Breast epithelium (tissue), 4 donors: ENCODE measurements at regions not wholly inside any gene's neighbourhood (a gene's known extent, or its start where the extent isn't known, plus 50 kb on each side); places are given as distances from the start of the nearest gene placed in this dataset.

Experiments
- DNase-seq, 2 donors: peaks; one replicate each; pipeline ENCODE4 v3.0.0-alpha.2; 2019; ENCODE audit warnings: low spot score in 2 of 2
- H3K27ac ChIP-seq, 2 donors: fragments of 200-600 bp; sonication (generic) in 1 of 2; one replicate each; pipeline ENCODE4 v1.5.1; 2016 to 2019; ENCODE audit warnings: mild to moderate bottlenecking in 1 of 2
- H3K27me3 ChIP-seq, 2 donors: fragments of 200-600 bp; sonication (generic) in 1 of 2; one replicate each; pipeline versions ENCODE4 v1.5.1 to v1.6.0; 2017 to 2019; ENCODE audit warnings: control low read depth in 1 of 2, mild to moderate bottlenecking in 1 of 2
- H3K36me3 ChIP-seq: fragments of 200-600 bp; one replicate; pipeline ENCODE4 v1.5.1; 2019
- H3K4me1 ChIP-seq, 2 donors: fragments of 200-600 bp; sonication (generic); one replicate each; pipeline ENCODE4 v1.5.1; 2016 to 2019; ENCODE audit warnings: control low read depth in 1 of 2
- H3K4me3 ChIP-seq, 3 donors: fragments of 200-600 bp; sonication (generic); 1 replicate in 2 of 3; 2 replicates in 1 of 3; pipeline ENCODE4 v1.5.1; 2016 to 2019; ENCODE audit warnings: mild to moderate bottlenecking in 3 of 3, moderate library complexity in 2 of 3
- H3K9me3 ChIP-seq, 2 donors: fragments of 200-600 bp; sonication (generic) in 1 of 2; one replicate each; pipeline ENCODE4 v1.5.1; 2016 to 2019; ENCODE audit warnings: control low read depth in 1 of 2
- POLR2A ChIP-seq: fragments of 450-650 bp; IDR thresholded peaks from one replicate; pipeline ENCODE4 v1.6.1; 2016; ENCODE audit warnings: antibody characterized with exemption, mild to moderate bottlenecking, moderate library complexity
- POLR2AphosphoS5 ChIP-seq, 3 donors: sonication (generic); formaldehyde crosslinking; IDR thresholded peaks; one replicate each; pipeline ENCODE4 v1.6.1; 2017; ENCODE audit warnings: antibody characterized with exemption in 3 of 3
- intact Hi-C: fragments of 100-400 bp; cut with DNase I; formaldehyde crosslinking; loops from one replicate; pipeline ENCODE4 v1.15.1; 2023; ENCODE audit warnings: low total_unique reads
- TF ChIP-seq, protein P1 (sequence below), 3 donors: fragments of 450-650 bp; IDR thresholded peaks; one replicate each; pipeline ENCODE4 v1.5.1; 2016 to 2017; ENCODE audit warnings: antibody characterized with exemption in 3 of 3, mild to moderate bottlenecking in 3 of 3, moderate library complexity in 3 of 3

DNA sequence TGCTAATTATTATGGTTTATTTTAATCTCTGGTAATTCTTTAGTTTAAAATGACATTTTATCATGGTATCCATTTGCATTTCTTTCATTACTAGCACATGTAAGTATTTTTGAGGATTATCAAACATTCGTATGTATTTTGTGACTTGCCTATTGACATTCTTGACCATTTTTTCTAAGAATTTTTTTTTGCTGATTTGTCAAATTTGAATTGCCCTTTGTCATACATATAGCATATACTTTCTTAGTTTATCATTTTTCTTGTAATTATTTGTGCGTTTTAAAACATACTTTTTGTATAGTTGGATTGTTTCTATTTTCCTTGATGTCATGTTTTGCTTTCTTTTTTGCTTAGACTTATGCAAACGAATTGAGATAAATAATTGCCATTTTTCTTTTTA, 358.5 kb upstream of the RBMS3 start:
- H3K36me3 ChIP-seq: no peaks in the 10 kb centered on the region
- intact Hi-C loops: no loop called here
- no peak overlapping the region for H3K4me3 ChIP-seq

DNA sequence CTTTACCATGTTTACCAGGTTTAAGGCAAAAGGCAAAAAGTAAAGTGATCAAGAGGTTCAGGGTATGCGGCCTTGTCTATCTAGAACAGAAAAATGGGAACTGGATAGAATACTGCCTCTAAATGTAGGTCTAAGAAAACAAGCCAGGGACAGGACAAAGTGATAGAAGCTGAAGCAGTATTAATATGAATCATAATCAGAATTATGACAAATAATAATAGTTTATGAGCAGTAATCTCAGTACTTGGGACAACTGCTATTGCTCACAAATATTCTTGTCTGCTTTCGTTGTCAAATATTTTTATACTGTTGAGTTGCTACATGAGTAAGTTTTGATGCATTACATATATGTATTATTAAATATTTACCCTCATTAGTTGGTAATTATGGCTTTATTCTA, 356.9 kb upstream of the RBMS3 start:
- H3K4me3 ChIP-seq: no peak overlapping the region
- H3K9me3 ChIP-seq: no peaks in the 10 kb centered on the region
- DNase-seq: no peak
- H3K4me1 ChIP-seq: no peaks in the 10 kb centered on the region
- H3K27ac ChIP-seq: no peak overlapping the region
- H3K27me3 ChIP-seq: no peaks in the 10 kb centered on the region
- H3K36me3 ChIP-seq: no peaks in the 10 kb centered on the region
- TF ChIP-seq POLR2A (no peak), POLR2AphosphoS5 (IDR thresholded peaks at IDR 0.05) (no peak)
- TF ChIP-seq, protein P1, sequence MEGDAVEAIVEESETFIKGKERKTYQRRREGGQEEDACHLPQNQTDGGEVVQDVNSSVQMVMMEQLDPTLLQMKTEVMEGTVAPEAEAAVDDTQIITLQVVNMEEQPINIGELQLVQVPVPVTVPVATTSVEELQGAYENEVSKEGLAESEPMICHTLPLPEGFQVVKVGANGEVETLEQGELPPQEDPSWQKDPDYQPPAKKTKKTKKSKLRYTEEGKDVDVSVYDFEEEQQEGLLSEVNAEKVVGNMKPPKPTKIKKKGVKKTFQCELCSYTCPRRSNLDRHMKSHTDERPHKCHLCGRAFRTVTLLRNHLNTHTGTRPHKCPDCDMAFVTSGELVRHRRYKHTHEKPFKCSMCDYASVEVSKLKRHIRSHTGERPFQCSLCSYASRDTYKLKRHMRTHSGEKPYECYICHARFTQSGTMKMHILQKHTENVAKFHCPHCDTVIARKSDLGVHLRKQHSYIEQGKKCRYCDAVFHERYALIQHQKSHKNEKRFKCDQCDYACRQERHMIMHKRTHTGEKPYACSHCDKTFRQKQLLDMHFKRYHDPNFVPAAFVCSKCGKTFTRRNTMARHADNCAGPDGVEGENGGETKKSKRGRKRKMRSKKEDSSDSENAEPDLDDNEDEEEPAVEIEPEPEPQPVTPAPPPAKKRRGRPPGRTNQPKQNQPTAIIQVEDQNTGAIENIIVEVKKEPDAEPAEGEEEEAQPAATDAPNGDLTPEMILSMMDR (IDR thresholded peaks at IDR 0.05): no peak
- intact Hi-C loops: no loop called here

More for the DNA sequence above, 358.5 kb upstream of the RBMS3 start:
- H3K27me3 ChIP-seq: no peaks in the 10 kb centered on the region
- no peaks in the 10 kb centered on the region for H3K9me3 ChIP-seq
- DNase-seq: no peak
- H3K27ac ChIP-seq: no peak overlapping the region
- no peaks in the 10 kb centered on the region for H3K4me1 ChIP-seq
- TF ChIP-seq, protein P1 (IDR thresholded peaks at IDR 0.05): no peak
- no peak for TF ChIP-seq POLR2A
- no peak for TF ChIP-seq POLR2AphosphoS5 (IDR thresholded peaks at IDR 0.05)

DNA sequence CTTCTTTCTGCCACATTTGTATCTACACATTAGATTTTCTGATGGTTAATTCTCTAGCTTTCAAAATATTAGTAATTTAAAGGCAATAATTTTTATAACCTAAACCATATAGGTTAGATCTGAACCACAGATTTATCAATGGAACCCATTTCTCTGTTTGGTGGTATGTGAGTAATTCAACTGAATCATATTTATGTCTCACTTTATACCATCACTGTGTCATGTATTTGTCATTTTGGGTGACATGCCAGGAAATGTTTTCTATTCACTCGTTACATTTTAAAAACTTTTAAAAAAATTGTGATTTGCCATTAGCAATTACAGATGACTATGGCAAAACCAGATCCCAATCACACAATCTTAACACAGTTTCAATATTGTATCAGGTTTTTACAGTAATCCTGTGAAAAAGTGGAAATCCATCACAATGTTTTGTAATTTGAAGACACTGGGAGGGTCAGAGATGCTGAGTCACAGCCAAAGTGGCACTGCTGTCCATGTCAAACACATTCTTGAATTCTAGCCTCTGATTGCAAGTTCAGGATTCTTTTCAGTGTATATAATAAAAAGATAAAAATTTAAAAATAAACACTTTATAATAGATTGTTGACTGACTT, 356.0 kb upstream of the RBMS3 start:
- intact Hi-C loops: no loop called here
- H3K36me3 ChIP-seq: no peaks in the 10 kb centered on the region
- H3K4me1 ChIP-seq: no peaks in the 10 kb centered on the region
- TF ChIP-seq, protein P1 (IDR thresholded peaks at IDR 0.05): no peak
- TF ChIP-seq POLR2A: no peak
- TF ChIP-seq POLR2AphosphoS5 (IDR thresholded peaks at IDR 0.05): no peak
- H3K27ac ChIP-seq: no peak overlapping the region
- no peak overlapping the region for H3K4me3 ChIP-seq
- H3K9me3 ChIP-seq: no peaks in the 10 kb centered on the region
- no peaks in the 10 kb centered on the region for H3K27me3 ChIP-seq
- DNase-seq: no peak

DNA sequence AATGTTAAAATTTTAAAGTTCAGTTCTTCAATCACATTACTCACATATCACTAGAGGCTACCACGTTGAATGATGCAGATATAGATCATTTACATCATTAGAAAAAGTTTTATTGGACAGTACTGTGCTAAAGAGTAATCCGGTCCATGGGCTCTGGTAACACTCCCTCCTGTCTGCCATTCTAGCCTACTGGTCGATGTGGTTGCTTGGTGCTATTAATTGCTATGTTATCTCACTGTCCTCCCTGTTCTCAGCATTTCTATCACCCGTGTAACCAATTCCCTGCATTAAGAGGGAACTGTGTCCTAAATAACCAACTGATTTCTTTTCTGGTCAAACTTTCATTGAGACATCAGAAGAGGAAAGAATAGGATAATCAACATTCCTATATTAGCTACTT, 347.5 kb upstream of the RBMS3 start:
- no peaks in the 10 kb centered on the region for H3K36me3 ChIP-seq
- H3K4me1 ChIP-seq: no peaks in the 10 kb centered on the region
- DNase-seq: no peak
- H3K27ac ChIP-seq: no peak overlapping the region
- no peak overlapping the region for H3K4me3 ChIP-seq
- intact Hi-C loops: no loop called here
- no peak for TF ChIP-seq POLR2AphosphoS5 (IDR thresholded peaks at IDR 0.05)
- TF ChIP-seq, protein P1 (IDR thresholded peaks at IDR 0.05): no peak
- TF ChIP-seq POLR2A: no peak
- H3K27me3 ChIP-seq: no peaks in the 10 kb centered on the region
- H3K9me3 ChIP-seq: no peaks in the 10 kb centered on the region

DNA sequence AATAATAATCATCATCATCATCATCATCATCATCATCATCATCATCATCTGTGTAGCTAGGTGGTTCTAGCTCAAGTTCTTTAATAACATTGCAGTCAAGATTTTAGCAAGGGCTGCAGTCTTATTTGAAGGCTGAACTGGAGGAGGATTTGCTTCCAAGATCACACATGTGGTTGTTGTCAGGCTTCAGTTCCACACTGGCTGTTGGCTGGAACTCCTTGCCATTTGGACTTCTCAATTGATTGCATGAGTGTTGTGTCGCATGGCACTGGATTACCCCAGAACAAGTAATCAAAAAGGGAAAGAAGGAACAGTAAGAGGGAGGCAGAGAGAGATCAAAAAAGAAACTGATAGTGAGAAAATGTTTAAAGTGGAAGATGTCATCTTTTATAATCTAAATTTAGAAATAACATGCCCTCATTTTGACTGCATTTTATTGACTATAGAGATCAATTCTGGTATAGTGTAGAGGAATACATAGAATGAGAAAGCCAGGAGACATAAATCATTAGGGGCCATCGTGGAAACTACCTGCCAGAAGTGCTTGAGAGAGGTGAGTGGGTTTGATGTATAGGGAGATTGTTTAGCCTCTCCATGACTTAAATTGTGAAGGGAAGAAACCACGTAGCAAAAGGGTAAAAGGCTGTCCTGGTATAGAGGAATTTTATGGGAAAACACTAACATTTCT, 346.6 kb upstream of the RBMS3 start:
- TF ChIP-seq POLR2AphosphoS5 (IDR thresholded peaks at IDR 0.05): no peak
- TF ChIP-seq, protein P1 (IDR thresholded peaks at IDR 0.05): no peak
- TF ChIP-seq POLR2A: no peak
- intact Hi-C loops: no loop called here
- Histone ChIP-seq H3K36me3 (no peaks in the 10 kb centered on the region), H3K4me3 (no peak overlapping the region), H3K27ac (no peak overlapping the region), H3K27me3 (no peaks in the 10 kb centered on the region), H3K4me1 (no peaks in the 10 kb centered on the region), H3K9me3 (no peaks in the 10 kb centered on the region)
- no peak for DNase-seq
